Pancreas (tissue), 10 donors: ENCODE measurements at regions not wholly inside any gene's neighbourhood (a gene's known extent, or its start where the extent isn't known, plus 50 kb on each side); places are given as distances from the start of the nearest gene placed in this dataset.

Experiments
- ATAC-seq, 4 donors: fragments of 200-7000 bp; cut with Tn5 transposase; one replicate each; pipeline versions ENCODE4 v1.8.0 to v1.9.1; 2020; ENCODE audit warnings: mild to moderate bottlenecking in 4 of 4, moderate library complexity in 4 of 4
- DNase-seq, 6 donors: peaks; one replicate each; pipeline ENCODE4 v3.0.0-alpha.2; 2020
- FAIRE-seq: peaks from 2 replicates; lab custom pipeline; 2012; peaks lifted over from hg19 to GRCh38; lab: Jason Lieb, UNC
- H3K27ac ChIP-seq, 4 donors: fragments of 200-600 bp; sonication (generic); 1 replicate in 3 of 4; 2 replicates in 1 of 4; pipeline versions ENCODE4 v1.5.0 to v1.8.0; 2020
- H3K27me3 ChIP-seq, 4 donors: fragments of 200-600 bp; one replicate each; pipeline ENCODE4 v1.8.0; 2021
- H3K36me3 ChIP-seq, 3 donors: fragments of 200-600 bp; sonication (generic) in 1 of 3; one replicate each; pipeline versions ENCODE4 v1.5.0 to v1.8.0; 2020 to 2021
- H3K4me1 ChIP-seq, 3 donors: fragments of 200-600 bp; one replicate each; pipeline ENCODE4 v1.8.0; 2021
- H3K4me3 ChIP-seq, 4 donors: fragments of 200-600 bp; sonication (generic) in 2 of 4; one replicate each; pipeline versions ENCODE4 v1.5.0 to v1.8.0; 2020 to 2021
- H3K9me3 ChIP-seq, 4 donors: fragments of 200-600 bp; one replicate each; pipeline ENCODE4 v1.8.0; 2021
- CTCF ChIP-seq, 4 donors: fragments of 200-600 bp; sonication (generic) in 3 of 4; IDR thresholded peaks; one replicate each; pipeline versions ENCODE4 v1.5.0 to v1.8.0; 2021; ENCODE audit warnings: antibody characterized with exemption in 4 of 4
- WGBS, 2 donors: extraction: QIAGEN DNeasy Blood & Tissue Kit; methylation state at CpG; one replicate each; pipeline ENCODE4 v1.1.7; 2013; 5-methylcytosine and 5-hydroxymethylcytosine counted together
- intact Hi-C, 3 donors: fragments of 100-400 bp; cut with DNase I; formaldehyde crosslinking; loops; one replicate each; pipeline versions ENCODE4 v1.11.1 to v1.14.2; 2022
- donor health status: healthy with polysubstance abuse.
- donor health status: DM: no; HTN: no; CAD: no; lungs with moderate emphysema.
- donor health status: DM: no; HTN: no; CAD: no.
- donor health status: control.
- donor health status: control.
- donor health status: Bipolar disorder and iron deficiency.
- donor health status: DM: yes; HTN: yes; CAD: no.
- donor health status: DM: no; HTN: no; CAD: no.
- donor health status: DM: no; HTN: no; CAD: no.
- donor health status: DM: yes; HTN: yes; CAD: no.

- 71 to 73% methylated on average over 2 of the region's 2 CpGs for WGBS, 2 donors
- intact Hi-C loops, result no loop called here
- Histone ChIP-seq H3K9me3 (no peaks in the 10 kb centered on the region), H3K4me3 (no peak overlapping the region), H3K27me3 (no peaks in the 10 kb centered on the region), H3K27ac (no peak overlapping the region), H3K36me3 (no peaks in the 10 kb centered on the region), H3K4me1 (no peaks in the 10 kb centered on the region)
- ATAC-seq, result no peak
- no peak for TF ChIP-seq CTCF (IDR thresholded peaks at IDR 0.05)
- no peak for DNase-seq
- FAIRE-seq, result no peak
Measured at GRCh38 chr4:104971462-104971861, 175.2 kb upstream of the TET2 start.

GRCh38 chr4:104973708-104974107, 173.0 kb upstream of the TET2 start:
- intact Hi-C loops, result no loop called here
- no peak for DNase-seq
- no peak overlapping the region for H3K27ac ChIP-seq
- H3K4me1 ChIP-seq, result no peaks in the 10 kb centered on the region
- H3K27me3 ChIP-seq, result no peaks in the 10 kb centered on the region
- no peak for ATAC-seq
- TF ChIP-seq CTCF (IDR thresholded peaks at IDR 0.05), result no peak
- WGBS, 2 donors, result 35 to 43% methylated on average over 2 of the region's 2 CpGs
- no peaks in the 10 kb centered on the region for H3K9me3 ChIP-seq
- FAIRE-seq, result no peak
- H3K4me3 ChIP-seq, result no peak overlapping the region
- no peaks in the 10 kb centered on the region for H3K36me3 ChIP-seq

GRCh38 chr4:104975617-104976016, 171.1 kb upstream of the TET2 start:
- intact Hi-C loops, result no loop called here
- Histone ChIP-seq H3K9me3 (no peaks in the 10 kb centered on the region), H3K27ac (no peak overlapping the region), H3K4me3 (no peak overlapping the region), H3K27me3 (no peaks in the 10 kb centered on the region), H3K36me3 (no peaks in the 10 kb centered on the region), H3K4me1 (no peaks in the 10 kb centered on the region)
- FAIRE-seq, result no peak
- WGBS, 2 donors, result 59 to 69% methylated on average over 1 of the region's 1 CpG
- DNase-seq, result peak in 1 of 6 donors; percentile 27
- ATAC-seq, result no peak
- TF ChIP-seq CTCF (IDR thresholded peaks at IDR 0.05), result no peak

- no peaks in the 10 kb centered on the region for H3K4me1 ChIP-seq
- no peaks in the 10 kb centered on the region for H3K27me3 ChIP-seq
- ATAC-seq, result no peak
- H3K27ac ChIP-seq, result no peak overlapping the region
- WGBS, 2 donors, result 76 to 80% methylated on average over 2 of the region's 2 CpGs
- no peaks in the 10 kb centered on the region for H3K9me3 ChIP-seq
- intact Hi-C loops, result no loop called here
- TF ChIP-seq CTCF (IDR thresholded peaks at IDR 0.05), result no peak
- DNase-seq, result no peak
- H3K4me3 ChIP-seq, result no peak overlapping the region
- no peaks in the 10 kb centered on the region for H3K36me3 ChIP-seq
- FAIRE-seq, result no peak
Measured at GRCh38 chr4:104976262-104976661, 170.4 kb upstream of the TET2 start.

- DNase-seq (no peak), ATAC-seq (no peak), FAIRE-seq (no peak)
- TF ChIP-seq CTCF (IDR thresholded peaks at IDR 0.05), result no peak
- intact Hi-C loops, result no loop called here
- Histone ChIP-seq H3K27ac (no peak overlapping the region), H3K27me3 (no peaks in the 10 kb centered on the region), H3K9me3 (no peaks in the 10 kb centered on the region), H3K4me1 (no peaks in the 10 kb centered on the region), H3K4me3 (no peak overlapping the region), H3K36me3 (no peaks in the 10 kb centered on the region)
- 80 to 90% methylated on average over 4 of the region's 4 CpGs for WGBS, 2 donors
Measured at GRCh38 chr4:104979083-104979760, 167.5 kb upstream of the TET2 start.
